ENCODE measurements at regions not wholly inside any gene's neighbourhood (a gene's known extent, or its start where the extent isn't known, plus 50 kb on each side); places are given as distances from the start of the nearest gene placed in this dataset.

DNA sequence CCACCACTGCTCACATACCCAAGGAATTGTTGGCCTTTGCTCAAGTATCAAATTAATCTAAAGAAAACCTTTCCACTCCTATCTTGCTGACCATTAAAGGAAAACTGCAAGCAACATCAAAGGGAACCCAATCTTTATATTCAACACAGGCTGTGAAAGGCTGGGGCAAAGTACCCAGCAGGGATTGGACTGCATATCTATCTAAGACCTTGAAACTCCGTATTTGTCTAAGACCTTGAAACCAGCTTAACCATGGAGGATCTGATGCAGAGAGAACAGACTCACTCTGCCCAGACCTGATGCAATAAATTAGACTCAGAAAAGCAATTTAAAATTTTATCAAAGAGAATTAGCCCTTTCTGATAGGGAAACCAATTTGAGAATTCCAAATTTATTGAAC is 102.2 kb downstream of the DIO2 start:
- Histone ChIP-seq H3K4me3 (ENCODE audit: low read depth, low read length) (no peak overlapping the region), H3K27ac (ENCODE audit: low read depth, low read length) (no peak overlapping the region), H3K9me3 (ENCODE audit: control insufficient read depth, insufficient read depth, low read length) (no peaks in the 10 kb centered on the region), H3K27me3 (ENCODE audit: control insufficient read depth, insufficient read depth, low read length) (no peaks in the 10 kb centered on the region)
- ChIA-PET CTCF (no interaction called here), POLR2A (no interaction called here)
- DNase-seq (ENCODE audit: low read depth, low spot score) = no peak
- TF ChIP-seq, protein P1, sequence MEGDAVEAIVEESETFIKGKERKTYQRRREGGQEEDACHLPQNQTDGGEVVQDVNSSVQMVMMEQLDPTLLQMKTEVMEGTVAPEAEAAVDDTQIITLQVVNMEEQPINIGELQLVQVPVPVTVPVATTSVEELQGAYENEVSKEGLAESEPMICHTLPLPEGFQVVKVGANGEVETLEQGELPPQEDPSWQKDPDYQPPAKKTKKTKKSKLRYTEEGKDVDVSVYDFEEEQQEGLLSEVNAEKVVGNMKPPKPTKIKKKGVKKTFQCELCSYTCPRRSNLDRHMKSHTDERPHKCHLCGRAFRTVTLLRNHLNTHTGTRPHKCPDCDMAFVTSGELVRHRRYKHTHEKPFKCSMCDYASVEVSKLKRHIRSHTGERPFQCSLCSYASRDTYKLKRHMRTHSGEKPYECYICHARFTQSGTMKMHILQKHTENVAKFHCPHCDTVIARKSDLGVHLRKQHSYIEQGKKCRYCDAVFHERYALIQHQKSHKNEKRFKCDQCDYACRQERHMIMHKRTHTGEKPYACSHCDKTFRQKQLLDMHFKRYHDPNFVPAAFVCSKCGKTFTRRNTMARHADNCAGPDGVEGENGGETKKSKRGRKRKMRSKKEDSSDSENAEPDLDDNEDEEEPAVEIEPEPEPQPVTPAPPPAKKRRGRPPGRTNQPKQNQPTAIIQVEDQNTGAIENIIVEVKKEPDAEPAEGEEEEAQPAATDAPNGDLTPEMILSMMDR (IDR thresholded peaks at IDR 0.05; ENCODE audit: low read depth, low read length) = no peak

DNA sequence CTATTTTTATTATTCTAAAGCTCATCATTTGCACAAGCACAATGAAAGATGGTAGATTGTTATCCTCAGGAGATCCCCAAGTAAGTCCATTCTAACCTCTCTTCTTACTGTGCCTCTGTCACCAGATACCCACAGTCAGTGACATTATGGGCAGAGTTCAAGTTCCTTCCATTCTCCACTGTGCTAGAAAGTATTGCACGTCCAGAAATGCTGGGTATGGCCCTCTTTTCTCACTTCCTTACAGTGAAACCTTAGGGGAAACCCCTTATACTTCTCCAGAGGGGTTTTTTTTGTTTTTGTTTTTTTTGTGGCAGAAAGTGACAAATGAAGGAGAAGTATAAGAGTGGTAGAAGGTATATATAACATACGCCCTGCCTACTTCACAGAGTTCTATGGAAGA is 102.9 kb downstream of the DIO2 start:
- no peak overlapping the region for H3K4me3 ChIP-seq (ENCODE audit: low read depth, low read length)
- H3K27ac ChIP-seq (ENCODE audit: low read depth, low read length) = no peak overlapping the region
- H3K9me3 ChIP-seq (ENCODE audit: control insufficient read depth, insufficient read depth, low read length) = no peaks in the 10 kb centered on the region
- no peaks in the 10 kb centered on the region for H3K27me3 ChIP-seq (ENCODE audit: control insufficient read depth, insufficient read depth, low read length)
- ChIA-PET CTCF (no interaction called here), POLR2A (no interaction called here)
- DNase-seq (ENCODE audit: low read depth, low spot score) = no peak
- TF ChIP-seq, protein P1 (IDR thresholded peaks at IDR 0.05; ENCODE audit: low read depth, low read length) = no peak

DNA sequence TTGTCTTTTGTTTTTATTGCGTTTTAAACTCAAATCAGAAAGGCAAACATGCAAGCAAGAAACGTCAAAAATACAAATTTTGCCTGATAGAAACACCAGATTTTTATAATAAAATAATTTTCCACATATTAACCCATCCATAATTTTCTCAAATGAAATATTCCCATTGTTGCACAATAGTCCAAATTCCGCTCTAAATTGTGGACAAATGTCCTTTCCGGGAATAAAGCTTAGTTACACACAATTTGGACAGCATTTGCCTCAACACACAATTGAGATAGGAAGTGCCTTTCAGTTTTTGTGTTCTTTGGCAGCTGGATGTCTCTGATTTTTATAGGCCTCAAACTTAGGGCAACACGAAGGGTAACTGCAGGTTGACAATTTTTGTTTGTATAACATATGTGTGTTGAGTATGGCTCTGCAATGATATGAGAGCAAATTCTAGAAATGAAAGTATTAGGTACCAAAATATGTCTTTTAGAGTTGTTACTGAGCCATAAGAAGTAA is 105.8 kb downstream of the DIO2 start:
- Histone ChIP-seq H3K4me3 (ENCODE audit: low read depth, low read length) (no peak overlapping the region), H3K27me3 (ENCODE audit: control insufficient read depth, insufficient read depth, low read length) (no peaks in the 10 kb centered on the region), H3K27ac (ENCODE audit: low read depth, low read length) (no peak overlapping the region), H3K9me3 (ENCODE audit: control insufficient read depth, insufficient read depth, low read length) (no peaks in the 10 kb centered on the region)
- TF ChIP-seq, protein P1 (IDR thresholded peaks at IDR 0.05; ENCODE audit: low read depth, low read length) = no peak
- CTCF ChIA-PET = no interaction called here
- POLR2A ChIA-PET = no interaction called here
- DNase-seq (ENCODE audit: low read depth, low spot score) = no peak

DNA sequence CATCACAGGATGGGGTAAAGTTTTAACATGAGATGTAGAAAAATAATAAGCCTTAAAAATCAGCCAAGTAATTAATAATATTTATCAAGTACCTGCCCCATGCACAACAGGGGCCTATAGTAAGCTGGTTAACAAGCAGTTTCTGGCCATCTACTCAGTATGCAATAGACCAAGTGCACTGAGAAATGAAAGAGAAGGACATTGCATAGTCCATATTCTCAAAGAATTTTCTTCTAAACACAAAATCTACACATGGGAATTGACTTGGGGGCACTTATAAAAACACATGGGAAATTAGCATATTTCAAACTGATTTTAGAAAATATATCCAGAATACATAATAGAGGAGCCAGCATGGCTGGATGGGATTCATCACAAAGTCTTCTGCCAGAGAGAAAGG is 109.5 kb downstream of the DIO2 start:
- CTCF ChIA-PET = no interaction called here
- Histone ChIP-seq H3K4me3 (ENCODE audit: low read depth, low read length) (no peak overlapping the region), H3K27ac (ENCODE audit: low read depth, low read length) (no peak overlapping the region), H3K9me3 (ENCODE audit: control insufficient read depth, insufficient read depth, low read length) (no peaks in the 10 kb centered on the region; the same call in 1 of the 2 replicates), H3K27me3 (ENCODE audit: control insufficient read depth, insufficient read depth, low read length) (no peaks in the 10 kb centered on the region)
- POLR2A ChIA-PET = no interaction called here
- DNase-seq (ENCODE audit: low read depth, low spot score) = no peak
- TF ChIP-seq, protein P1 (IDR thresholded peaks at IDR 0.05; ENCODE audit: low read depth, low read length) = no peak

DNA sequence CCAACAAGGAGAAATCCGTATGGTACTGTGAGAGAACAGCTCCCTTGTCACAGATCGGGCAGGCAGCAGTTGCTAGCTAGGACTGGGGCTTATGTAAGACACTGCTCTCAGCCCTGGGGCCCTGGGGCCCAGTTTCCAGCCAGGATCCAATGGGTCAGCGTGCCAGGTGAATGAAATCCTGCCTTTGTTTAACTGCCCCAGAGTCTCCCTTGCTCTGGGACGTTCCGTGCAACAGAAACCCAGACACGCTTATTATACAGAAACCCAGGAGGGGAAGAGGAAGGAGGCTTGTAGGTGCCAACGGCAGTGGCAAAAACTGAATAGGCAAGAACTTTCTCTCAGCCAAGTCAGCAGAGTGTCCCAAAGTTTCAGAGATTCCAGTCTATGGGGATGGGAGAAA is 110.6 kb downstream of the DIO2 start:
- no peak overlapping the region for H3K27ac ChIP-seq (ENCODE audit: low read depth, low read length)
- no peaks in the 10 kb centered on the region; the same call in 1 of the 2 replicates for H3K9me3 ChIP-seq (ENCODE audit: control insufficient read depth, insufficient read depth, low read length)
- ChIA-PET POLR2A (no interaction called here), CTCF (no interaction called here)
- no peak overlapping the region for H3K4me3 ChIP-seq (ENCODE audit: low read depth, low read length)
- H3K27me3 ChIP-seq (ENCODE audit: control insufficient read depth, insufficient read depth, low read length) = no peaks in the 10 kb centered on the region
- no peak for DNase-seq (ENCODE audit: low read depth, low spot score)
- TF ChIP-seq, protein P1 (IDR thresholded peaks at IDR 0.05; ENCODE audit: low read depth, low read length) = no peak

All from AG04450 (cell line).